ENCODE measurements at regions not wholly inside any gene's neighbourhood (a gene's known extent, or its start where the extent isn't known, plus 50 kb on each side); places are given as distances from the start of the nearest gene placed in this dataset.

DNA sequence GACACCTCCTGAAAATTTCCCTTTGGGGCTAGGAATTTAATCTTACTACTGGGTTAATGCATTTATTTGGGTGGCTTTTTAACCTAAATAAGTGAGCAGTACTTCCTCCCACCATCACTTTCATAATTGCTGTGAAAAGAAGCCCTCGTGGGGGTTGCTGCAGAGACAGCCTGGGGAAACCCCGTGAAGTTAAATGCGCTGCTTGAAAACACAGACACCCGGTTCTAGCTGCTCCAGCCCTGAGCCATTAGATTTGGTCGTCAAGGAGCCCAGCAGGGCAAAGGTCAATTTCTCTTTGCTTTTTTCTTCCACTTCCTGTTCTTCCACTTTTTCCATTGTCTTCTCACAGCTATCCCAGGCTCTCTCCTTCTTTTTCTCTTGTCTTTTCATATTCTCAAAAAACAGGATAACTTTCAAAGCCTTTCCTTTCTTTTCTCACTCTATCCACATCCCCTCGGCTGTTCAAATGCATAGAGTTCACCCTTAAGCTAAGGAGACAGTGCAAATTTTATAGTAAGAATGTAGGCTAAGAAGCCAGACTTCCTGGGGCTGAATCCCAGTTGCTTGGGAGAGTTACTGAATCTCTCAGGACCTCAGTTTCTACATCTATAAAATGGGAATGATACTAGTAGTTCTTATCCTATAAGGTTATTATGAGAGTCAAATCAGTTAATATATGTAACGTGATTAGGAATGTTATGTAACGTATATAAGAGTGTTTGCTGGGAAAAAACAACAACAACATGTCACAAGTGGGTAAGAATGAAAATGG, 91.5 kb upstream of the ZNF827 start:
- FAIRE-seq, result peak; percentile 97

DNA sequence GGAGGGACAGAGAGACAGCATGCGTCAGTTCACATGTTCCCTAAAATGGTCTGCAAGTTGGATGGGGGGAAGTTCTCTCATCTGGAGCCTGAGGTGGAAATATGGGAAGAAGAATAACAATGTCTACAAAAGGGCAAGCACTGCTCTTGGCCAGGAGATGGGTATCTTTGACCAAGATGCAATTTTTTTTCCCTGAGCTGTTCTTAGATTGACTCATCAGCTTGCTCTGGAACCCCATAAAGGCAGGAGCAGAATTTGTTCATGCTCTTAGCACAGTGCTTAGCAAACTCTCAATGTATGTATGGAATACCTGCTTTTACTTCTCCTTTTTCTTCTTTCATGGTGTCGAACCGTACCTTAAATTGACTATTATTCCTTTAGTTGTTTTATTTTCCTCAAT, 90.5 kb upstream of the ZNF827 start:
- FAIRE-seq (no peak), DNase-seq (ENCODE audit: insufficient read length, low spot score) (no peak)

More for the DNA sequence above, 91.5 kb upstream of the ZNF827 start:
- peak; percentile 19 for DNase-seq (ENCODE audit: insufficient read length, low spot score)

GRCh38 chr4:146027761-146028160, 89.1 kb upstream of the ZNF827 start:
- no peak for DNase-seq (ENCODE audit: insufficient read length, low spot score)
- no peak for FAIRE-seq

DNA sequence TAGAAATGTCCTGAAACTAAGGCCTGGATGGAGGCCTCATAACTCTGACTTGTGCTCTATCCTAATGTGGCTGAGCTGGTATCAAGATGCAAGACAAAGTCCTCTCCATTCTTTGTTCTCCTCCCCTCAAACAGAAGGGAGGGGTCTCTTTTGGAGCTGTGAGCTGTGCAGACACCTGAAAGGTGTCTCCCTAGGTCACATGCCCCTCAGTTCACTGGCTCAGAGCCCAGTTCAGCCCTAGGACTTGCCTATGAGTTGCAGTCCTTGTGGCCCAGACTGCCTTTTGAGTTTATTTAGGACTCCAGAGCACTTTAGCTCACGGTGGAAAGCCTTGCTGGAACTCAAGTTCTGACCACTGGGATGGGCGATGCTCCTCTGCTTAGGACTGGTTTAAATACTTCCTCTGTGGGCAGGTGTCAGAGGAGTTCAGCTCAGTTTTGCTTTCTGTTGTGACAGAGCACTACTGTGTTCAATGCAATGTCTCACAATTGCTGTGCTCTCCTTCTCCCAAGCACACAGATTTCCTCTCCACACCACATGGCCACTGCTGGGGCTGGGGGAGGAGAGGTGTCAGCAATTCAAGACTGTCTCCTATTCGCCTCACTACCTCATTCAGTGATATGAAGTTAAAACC, 84.8 kb upstream of the ZNF827 start:
- DNase-seq (ENCODE audit: insufficient read length, low spot score) (no peak), FAIRE-seq (peak; percentile 99)

DNA sequence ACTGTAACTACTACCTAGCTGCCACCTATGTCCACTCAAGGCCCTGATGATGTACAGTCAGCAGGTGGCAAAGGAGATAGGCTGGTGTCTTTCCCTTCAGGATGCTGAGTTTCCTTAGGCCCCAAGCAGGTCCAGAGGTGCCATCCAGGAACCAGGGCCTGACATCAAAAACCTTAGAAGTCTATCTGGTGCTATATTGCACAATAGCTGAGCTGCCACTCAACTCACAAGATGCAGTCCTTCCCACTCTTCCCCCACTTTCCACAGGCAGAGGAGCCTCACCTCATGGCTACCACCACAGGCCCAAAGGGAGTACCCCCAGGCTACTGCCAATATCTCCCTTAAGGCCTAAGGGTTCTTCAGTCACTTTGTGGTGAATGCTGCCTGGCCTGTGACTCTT, 83.9 kb upstream of the ZNF827 start:
- no peak for FAIRE-seq
- no peak for DNase-seq (ENCODE audit: insufficient read length, low spot score)

- no peak for DNase-seq (ENCODE audit: insufficient read length, low spot score)
- no peak for FAIRE-seq
Observed at GRCh38 chr4:146018247-146018646, 79.6 kb upstream of the ZNF827 start.

- DNase-seq (ENCODE audit: insufficient read length, low spot score) (no peak), FAIRE-seq (no peak)
Observed at GRCh38 chr4:146004730-146005129, 66.1 kb upstream of the ZNF827 start.

GRCh38 chr4:145988628-145989027, 50.0 kb upstream of the ZNF827 start:
- no peak for DNase-seq (ENCODE audit: insufficient read length, low spot score)
- FAIRE-seq, result no peak

All from GM19239 (cell line).